ENCODE measurements at regions not wholly inside any gene's neighbourhood (a gene's known extent, or its start where the extent isn't known, plus 50 kb on each side); places are given as distances from the start of the nearest gene placed in this dataset.

GRCh38 chr4:61085534-61085933, 114.6 kb upstream of the ADGRL3 start:
- H3K27me3 Mint-ChIP-seq (ENCODE audit: unreplicated experiment): no peaks in the 10 kb centered on the region
- no peak overlapping the region for H3K27ac Mint-ChIP-seq (ENCODE audit: unreplicated experiment)
- no peak for TF ChIP-seq CTCF (IDR thresholded peaks at IDR 0.05; ENCODE audit: partially characterized antibody, unreplicated experiment)
- H3K4me1 Mint-ChIP-seq (ENCODE audit: low read depth, unreplicated experiment): no peaks in the 10 kb centered on the region
- H3K36me3 Mint-ChIP-seq (ENCODE audit: unreplicated experiment): no peaks in the 10 kb centered on the region
- no peak for DNase-seq
- H3K9me3 Mint-ChIP-seq (ENCODE audit: unreplicated experiment): no peaks in the 10 kb centered on the region
- no peak overlapping the region for H3K4me3 Mint-ChIP-seq (ENCODE audit: unreplicated experiment)

- Mint-ChIP-seq H3K27me3 (ENCODE audit: unreplicated experiment) (no peaks in the 10 kb centered on the region), H3K4me1 (ENCODE audit: low read depth, unreplicated experiment) (no peaks in the 10 kb centered on the region), H3K27ac (ENCODE audit: unreplicated experiment) (no peak overlapping the region), H3K36me3 (ENCODE audit: unreplicated experiment) (no peaks in the 10 kb centered on the region), H3K9me3 (ENCODE audit: unreplicated experiment) (no peaks in the 10 kb centered on the region), H3K4me3 (ENCODE audit: unreplicated experiment) (no peak overlapping the region)
- DNase-seq: no peak
- no peak for TF ChIP-seq CTCF (IDR thresholded peaks at IDR 0.05; ENCODE audit: partially characterized antibody, unreplicated experiment)
These were observed 113.8 kb upstream of the ADGRL3 start for GRCh38 chr4:61086357-61086756.

DNA sequence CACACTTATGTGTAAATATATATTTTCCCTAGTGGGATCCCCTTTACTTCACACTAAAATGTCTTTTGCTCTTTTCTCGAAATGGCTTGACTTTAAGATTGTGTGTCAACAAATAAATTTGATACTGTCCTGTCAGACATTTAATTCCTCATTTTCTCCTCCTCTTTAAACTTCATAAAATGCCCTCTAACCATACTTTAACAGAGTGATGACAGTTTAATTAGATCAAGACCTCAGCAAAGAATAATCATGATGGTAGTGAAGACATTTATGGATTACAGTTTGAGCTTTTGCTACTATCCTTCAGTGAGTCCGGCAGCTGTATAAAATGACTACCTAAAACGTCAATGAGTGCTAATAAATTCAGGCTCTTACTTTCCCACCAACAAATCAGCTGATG, 113.1 kb upstream of the ADGRL3 start:
- Mint-ChIP-seq H3K9me3 (ENCODE audit: unreplicated experiment) (no peaks in the 10 kb centered on the region), H3K27ac (ENCODE audit: unreplicated experiment) (no peak overlapping the region)

GRCh38 chr4:61094854-61095598, 105.1 kb upstream of the ADGRL3 start:
- peaks cover 3% of the 10 kb centered on the region for H3K4me1 Mint-ChIP-seq (ENCODE audit: low read depth, unreplicated experiment)
- H3K9me3 Mint-ChIP-seq (ENCODE audit: unreplicated experiment): no peaks in the 10 kb centered on the region
- H3K27ac Mint-ChIP-seq (ENCODE audit: unreplicated experiment): no peak overlapping the region
- TF ChIP-seq CTCF (IDR thresholded peaks at IDR 0.05; ENCODE audit: partially characterized antibody, unreplicated experiment): no peak
- H3K27me3 Mint-ChIP-seq (ENCODE audit: unreplicated experiment): no peaks in the 10 kb centered on the region
- DNase-seq: no peak
- H3K4me3 Mint-ChIP-seq (ENCODE audit: unreplicated experiment): no peak overlapping the region
- H3K36me3 Mint-ChIP-seq (ENCODE audit: unreplicated experiment): no peaks in the 10 kb centered on the region

More for the DNA sequence above, 113.1 kb upstream of the ADGRL3 start:
- no peak for TF ChIP-seq CTCF (IDR thresholded peaks at IDR 0.05; ENCODE audit: partially characterized antibody, unreplicated experiment)
- H3K27me3 Mint-ChIP-seq (ENCODE audit: unreplicated experiment): no peaks in the 10 kb centered on the region
- no peak for DNase-seq
- peaks cover 3% of the 10 kb centered on the region for H3K4me1 Mint-ChIP-seq (ENCODE audit: low read depth, unreplicated experiment)
- H3K36me3 Mint-ChIP-seq (ENCODE audit: unreplicated experiment): no peaks in the 10 kb centered on the region
- H3K4me3 Mint-ChIP-seq (ENCODE audit: unreplicated experiment): no peak overlapping the region

- Mint-ChIP-seq H3K27ac (ENCODE audit: unreplicated experiment) (no peak overlapping the region), H3K4me3 (ENCODE audit: unreplicated experiment) (no peak overlapping the region), H3K9me3 (ENCODE audit: unreplicated experiment) (peaks cover 3% of the 10 kb centered on the region), H3K27me3 (ENCODE audit: unreplicated experiment) (no peaks in the 10 kb centered on the region), H3K36me3 (ENCODE audit: unreplicated experiment) (no peaks in the 10 kb centered on the region), H3K4me1 (ENCODE audit: low read depth, unreplicated experiment) (no peaks in the 10 kb centered on the region)
- no peak for DNase-seq
- TF ChIP-seq CTCF (IDR thresholded peaks at IDR 0.05; ENCODE audit: partially characterized antibody, unreplicated experiment): no peak
These were observed 71.4 kb upstream of the ADGRL3 start for GRCh38 chr4:61128682-61129081.
